Chondrocyte (in vitro differentiated cells): ENCODE measurements at regions not wholly inside any gene's neighbourhood (a gene's known extent, or its start where the extent isn't known, plus 50 kb on each side); places are given as distances from the start of the nearest gene placed in this dataset.

Experiments used
- DNase-seq: peaks from one replicate; pipeline ENCODE4 v3.0.0; 2021; ENCODE audit warnings: mixed read lengths, low spot score
- H3K27ac Mint-ChIP-seq: one replicate; pipeline ENCODE4 v1.8.0; 2021; ENCODE audit warnings: mild to moderate bottlenecking, moderate library complexity, mixed read lengths; ENCODE audit not compliant: unreplicated experiment
- H3K27me3 Mint-ChIP-seq: 2 replicates; pipeline ENCODE4 v1.8.0; 2021; ENCODE audit warnings: low read depth, mixed read lengths
- H3K36me3 Mint-ChIP-seq: 2 replicates; pipeline ENCODE4 v1.8.0; 2021; ENCODE audit warnings: low read depth, mixed read lengths
- H3K4me1 Mint-ChIP-seq: 2 replicates; pipeline ENCODE4 v1.8.0; 2021; ENCODE audit warnings: low read depth, mild to moderate bottlenecking, mixed read lengths
- H3K4me3 Mint-ChIP-seq: one replicate; pipeline ENCODE4 v1.8.0; 2021; ENCODE audit warnings: mild to moderate bottlenecking, moderate library complexity, mixed read lengths; ENCODE audit not compliant: unreplicated experiment
- H3K9me3 Mint-ChIP-seq: 2 replicates; pipeline ENCODE4 v1.8.0; 2021; ENCODE audit warnings: low read depth, mixed read lengths
- CTCF ChIP-seq: fragments of 200-600 bp; sonication (generic); IDR thresholded peaks from 2 replicates; pipeline ENCODE4 v1.5.0; 2021; ENCODE audit warnings: antibody characterized with exemption, mild to moderate bottlenecking, moderate library complexity

GRCh38 chr5:175813943-175814630 is 57.3 kb upstream of the CPLX2 start:
- Mint-ChIP-seq H3K4me3 (no peak overlapping the region), H3K9me3 (no peaks in the 10 kb centered on the region), H3K4me1 (peaks cover 43% of the 10 kb centered on the region), H3K27me3 (peaks cover 8% of the 10 kb centered on the region), H3K36me3 (no peaks in the 10 kb centered on the region), H3K27ac (peak overlapping the region; percentile 69)
- DNase-seq, result no peak
- TF ChIP-seq CTCF, result no peak

DNA sequence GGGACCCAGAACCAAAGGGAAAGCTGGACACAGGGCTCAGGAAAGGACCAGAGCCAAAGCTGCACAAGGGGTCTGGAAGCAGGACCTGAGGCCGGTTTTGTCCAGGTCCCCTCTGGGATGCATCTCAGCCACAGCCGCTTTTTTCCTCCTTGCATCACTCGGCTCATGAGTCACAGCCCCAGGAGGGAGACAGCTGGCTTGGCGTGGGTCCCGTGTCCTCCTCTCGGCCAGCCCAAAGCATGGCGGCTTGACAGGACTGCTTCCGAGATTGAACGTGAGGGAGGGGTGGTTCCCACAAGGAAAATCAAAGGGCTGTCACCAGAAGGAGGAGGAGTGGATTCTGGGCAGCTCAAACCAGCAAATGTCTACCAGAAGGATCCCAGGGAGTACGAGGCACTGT is 56.7 kb upstream of the CPLX2 start:
- TF ChIP-seq CTCF, result no peak
- peak overlapping the region; percentile 28 for H3K4me3 Mint-ChIP-seq
- no peaks in the 10 kb centered on the region for H3K36me3 Mint-ChIP-seq
- H3K4me1 Mint-ChIP-seq, result peaks cover 37% of the 10 kb centered on the region
- peak; percentile 58 for DNase-seq
- no peaks in the 10 kb centered on the region for H3K9me3 Mint-ChIP-seq
- peaks cover 10% of the 10 kb centered on the region for H3K27me3 Mint-ChIP-seq
- H3K27ac Mint-ChIP-seq, result peak overlapping the region; percentile 91

DNA sequence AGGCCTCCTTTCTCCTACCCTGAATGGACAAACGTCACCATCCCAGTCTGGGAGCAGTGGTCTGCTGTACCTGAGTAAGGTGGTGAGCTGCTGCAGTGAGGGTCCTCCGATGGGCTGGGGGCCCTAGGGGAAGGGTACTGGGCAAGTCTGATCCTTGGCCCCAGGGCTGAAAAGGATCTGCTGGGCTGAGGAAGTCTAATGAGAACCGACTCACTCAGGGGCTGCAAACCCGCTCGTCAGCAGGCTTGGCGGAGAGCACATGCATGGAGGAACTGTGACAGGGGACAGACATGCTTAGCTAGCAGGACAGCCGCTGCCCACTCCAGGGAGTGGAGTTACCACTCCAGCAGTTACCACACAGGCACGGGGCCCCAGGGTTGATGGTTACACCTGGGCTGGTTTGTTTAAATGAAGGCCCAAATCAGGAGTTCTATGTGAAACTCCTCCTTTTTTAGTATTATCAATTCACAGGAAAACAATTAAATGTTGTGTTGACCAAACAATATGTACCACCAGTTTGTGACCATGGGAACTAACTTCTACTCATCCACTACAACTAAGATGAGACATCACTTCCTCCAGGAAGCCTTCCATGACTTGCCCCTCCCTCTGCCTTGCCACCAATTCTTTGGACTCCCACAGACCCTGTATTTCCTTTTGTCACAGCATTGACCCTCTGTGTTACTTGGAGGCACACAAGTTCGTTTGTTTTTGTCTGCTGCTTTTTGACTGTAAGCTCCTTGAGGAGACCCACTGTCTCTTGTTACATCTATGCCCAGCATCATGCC is 56.1 kb upstream of the CPLX2 start:
- H3K36me3 Mint-ChIP-seq, result no peaks in the 10 kb centered on the region
- H3K4me3 Mint-ChIP-seq, result no peak overlapping the region
- H3K9me3 Mint-ChIP-seq, result no peaks in the 10 kb centered on the region
- DNase-seq, result peak; percentile 79
- H3K27ac Mint-ChIP-seq, result peak overlapping the region; percentile 71
- peaks cover 31% of the 10 kb centered on the region for H3K4me1 Mint-ChIP-seq
- H3K27me3 Mint-ChIP-seq, result peaks cover 10% of the 10 kb centered on the region
- TF ChIP-seq CTCF, result no peak

- no peak for TF ChIP-seq CTCF
- Mint-ChIP-seq H3K4me3 (no peak overlapping the region), H3K4me1 (peaks cover 27% of the 10 kb centered on the region), H3K9me3 (no peaks in the 10 kb centered on the region), H3K36me3 (no peaks in the 10 kb centered on the region), H3K27me3 (peaks cover 12% of the 10 kb centered on the region), H3K27ac (no peak overlapping the region)
- DNase-seq, result peak; percentile 48
Observed at GRCh38 chr5:175816348-175816747, 55.0 kb upstream of the CPLX2 start.

DNA sequence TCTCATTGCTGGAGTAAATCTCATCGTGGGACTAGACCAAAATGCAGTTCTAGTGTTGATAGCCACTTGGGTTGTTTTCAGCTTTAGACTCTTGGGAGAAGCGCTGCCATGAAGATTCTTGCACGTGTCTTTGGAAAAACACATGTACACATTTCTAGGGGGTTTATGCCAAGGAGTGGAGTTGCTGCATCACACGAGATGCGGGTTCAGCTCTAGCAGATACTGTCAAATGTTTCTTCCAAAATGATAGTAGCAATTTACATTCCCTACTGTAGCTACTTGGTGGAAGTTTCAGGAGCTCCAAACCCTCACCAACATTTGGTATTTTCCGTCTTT is 52.3 kb upstream of the CPLX2 start:
- Mint-ChIP-seq H3K4me1 (peaks cover 12% of the 10 kb centered on the region), H3K9me3 (no peaks in the 10 kb centered on the region), H3K4me3 (no peak overlapping the region), H3K27ac (no peak overlapping the region), H3K36me3 (no peaks in the 10 kb centered on the region), H3K27me3 (peaks cover 22% of the 10 kb centered on the region)
- DNase-seq, result no peak
- no peak for TF ChIP-seq CTCF
